NAMALWA (cell line): ENCODE measurements at regions not wholly inside any gene's neighbourhood (a gene's known extent, or its start where the extent isn't known, plus 50 kb on each side); places are given as distances from the start of the nearest gene placed in this dataset.

Experiments used
- DNase-seq: peaks from one replicate; pipeline ENCODE4 v3.0.0-alpha.2; 2015; ENCODE audit warnings: low spot score

DNA sequence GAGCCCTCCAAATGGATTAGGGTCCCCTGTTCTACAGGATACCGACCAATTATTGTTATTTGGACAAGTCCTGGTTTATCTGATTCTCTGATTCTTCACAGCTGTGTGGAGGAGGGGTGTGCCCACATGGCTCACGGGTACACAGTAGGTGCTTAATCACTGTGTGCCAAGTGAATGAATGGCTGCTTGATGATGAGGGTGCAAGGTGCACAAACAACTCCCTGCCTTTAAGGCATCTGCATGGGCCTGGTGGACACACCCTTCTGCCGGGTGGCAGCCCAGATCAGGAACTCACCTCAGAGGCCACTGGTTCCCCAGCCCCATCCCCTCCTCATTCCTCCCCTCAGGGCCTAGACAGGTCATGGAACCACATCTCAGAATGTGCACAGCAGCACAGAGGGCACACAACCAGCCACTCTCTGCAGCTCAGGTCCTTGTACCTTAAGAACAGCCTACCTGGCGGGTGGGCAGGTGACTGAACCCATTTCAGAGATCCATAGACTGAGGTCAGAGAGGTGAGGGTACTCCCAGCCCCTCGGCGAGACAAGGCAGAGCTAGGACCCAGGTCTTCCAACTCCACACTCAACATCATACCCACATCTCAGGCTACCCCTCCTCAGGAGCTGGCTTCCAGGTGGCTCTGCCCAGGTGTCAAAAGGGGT lies 50.3 kb downstream of the SHANK2 start:
- DNase-seq = no peak

DNA sequence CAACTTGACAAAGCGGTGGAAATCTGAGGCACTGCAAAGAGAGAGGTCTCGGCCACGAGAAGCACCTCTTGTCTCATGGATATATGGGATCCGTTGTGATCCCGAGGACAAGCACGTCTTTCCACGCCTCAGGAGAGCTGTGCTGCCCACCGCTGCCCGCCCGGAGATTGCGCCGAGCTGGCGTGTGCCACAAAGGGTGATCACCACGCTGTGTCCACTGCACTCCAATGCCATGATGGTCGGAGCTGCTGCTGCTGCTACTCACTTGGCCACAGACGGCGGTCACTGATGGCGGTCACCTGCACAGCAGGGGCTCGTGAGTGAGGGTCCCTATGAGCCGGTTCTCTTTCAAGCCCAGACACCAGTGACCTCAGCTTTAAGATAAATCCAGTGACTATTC lies 51.1 kb downstream of the SHANK2 start:
- DNase-seq = no peak

DNA sequence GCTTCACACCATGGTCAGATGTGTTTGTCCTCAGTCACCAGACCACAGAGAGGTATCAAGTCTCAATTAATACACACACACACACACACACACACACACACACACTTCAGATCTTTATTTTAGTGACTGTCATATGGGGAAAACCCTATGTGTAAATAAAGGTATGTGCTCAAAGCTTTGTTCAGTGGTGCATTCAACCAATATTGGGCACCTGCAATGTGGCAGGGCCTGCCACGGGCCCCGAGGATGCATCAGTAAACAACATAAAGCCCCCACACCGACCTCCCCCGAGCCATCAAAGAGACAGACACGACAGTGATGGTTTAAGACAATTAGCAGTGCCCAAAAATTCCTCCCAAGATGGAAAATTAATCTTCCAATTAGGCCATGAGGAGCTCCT lies 51.6 kb downstream of the SHANK2 start:
- no peak for DNase-seq

DNA sequence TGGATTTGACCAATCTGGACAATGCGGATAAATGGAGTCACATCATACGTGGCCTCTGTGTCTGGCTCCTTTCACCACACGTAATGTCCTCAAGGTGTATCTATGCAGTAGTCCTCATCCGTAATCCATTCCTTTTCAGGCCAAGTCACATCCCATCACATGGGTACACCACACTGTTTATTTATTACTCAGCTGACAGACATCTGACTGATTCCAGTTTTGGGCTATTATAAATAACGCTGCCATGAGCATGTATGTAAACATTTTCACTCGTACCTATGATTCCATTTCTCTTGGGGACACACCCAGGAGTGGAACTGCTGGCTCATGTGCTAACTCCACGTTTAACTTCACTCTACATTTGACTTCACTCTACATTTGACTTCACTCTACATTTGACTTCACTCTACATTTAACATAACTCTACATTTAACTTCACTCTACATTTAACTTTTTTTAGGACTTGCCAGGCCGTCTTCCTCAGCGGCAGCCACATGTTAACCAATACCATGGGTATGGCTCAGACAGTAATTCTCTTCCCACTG lies 52.1 kb downstream of the SHANK2 start:
- DNase-seq = no peak

DNA sequence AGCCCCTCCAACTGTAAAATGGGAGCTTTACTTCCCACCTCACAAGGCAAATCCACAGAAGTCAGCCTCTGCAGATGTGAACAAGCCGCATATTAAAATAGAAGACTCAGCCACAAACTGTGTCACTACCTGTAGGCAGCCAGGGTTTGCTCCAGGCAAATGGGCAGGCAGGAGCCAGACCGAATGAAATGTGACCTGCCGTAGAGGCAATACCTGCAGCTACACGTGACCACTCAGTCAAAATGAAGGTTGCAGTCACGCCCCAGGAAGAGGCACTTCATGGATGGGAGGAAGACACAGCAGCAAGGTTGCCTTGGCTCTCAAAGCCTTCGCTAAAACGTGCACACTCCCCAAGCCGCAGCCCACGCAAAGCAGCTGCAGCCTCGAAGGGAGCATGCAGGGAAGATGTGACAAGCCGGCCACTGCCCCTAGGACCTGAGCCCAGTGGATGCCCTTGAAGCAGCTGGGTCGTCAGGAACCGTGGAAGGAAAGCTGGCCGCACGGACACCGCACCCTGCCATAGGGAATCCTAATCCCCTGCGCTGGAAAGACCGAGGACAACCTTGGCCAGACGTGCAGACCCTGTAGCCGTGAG lies 53.1 kb downstream of the SHANK2 start:
- no peak for DNase-seq

DNA sequence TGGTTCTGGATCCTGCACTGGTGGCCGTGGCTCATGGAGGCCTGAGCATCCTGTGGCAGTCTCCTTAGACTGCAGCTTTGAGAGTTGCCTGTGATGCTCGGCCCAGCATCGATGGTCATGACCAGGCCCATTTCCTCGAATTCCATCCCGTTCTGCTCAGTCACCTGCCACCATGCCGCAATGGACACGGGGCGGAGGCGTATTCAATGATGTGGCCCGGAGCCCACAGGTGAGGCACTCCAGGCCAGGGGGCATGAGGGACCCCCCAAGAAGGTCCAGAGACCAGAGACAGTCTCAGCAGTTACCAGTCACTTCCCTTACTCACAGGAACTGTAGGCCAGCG lies 53.6 kb downstream of the SHANK2 start:
- no peak for DNase-seq

DNA sequence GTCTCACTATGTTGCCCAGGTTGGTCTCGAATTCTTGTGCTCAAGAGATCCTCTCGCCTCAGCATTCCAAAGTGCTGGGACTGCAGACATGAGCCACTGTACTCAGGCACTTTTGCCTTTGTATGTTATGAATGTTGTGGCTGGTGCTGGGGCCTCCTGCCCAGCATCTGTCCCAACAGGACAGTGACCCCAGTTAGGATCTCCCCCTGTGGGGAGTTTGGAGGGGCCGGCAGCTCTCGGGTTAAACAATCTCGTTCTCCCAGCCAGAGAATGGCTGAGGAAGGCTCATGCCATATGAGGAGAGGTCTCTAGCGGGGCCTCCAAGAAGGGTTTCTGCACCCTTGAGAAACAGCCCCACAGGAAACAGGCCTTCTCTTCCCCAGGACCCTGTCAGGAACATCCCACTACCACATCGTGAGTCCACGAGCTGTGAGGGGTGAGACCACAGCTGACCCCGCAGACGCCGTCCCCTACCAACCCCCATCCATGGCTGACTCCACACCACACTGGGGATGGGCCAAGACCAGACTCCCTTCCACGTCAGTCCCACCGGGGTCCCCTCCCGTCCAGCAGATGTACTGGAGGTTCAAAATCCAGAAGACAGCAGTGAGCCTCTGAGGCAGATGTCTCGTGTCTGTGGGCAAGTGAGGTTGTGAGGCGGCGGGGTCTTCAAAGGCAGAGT lies 54.1 kb downstream of the SHANK2 start:
- DNase-seq = no peak

DNA sequence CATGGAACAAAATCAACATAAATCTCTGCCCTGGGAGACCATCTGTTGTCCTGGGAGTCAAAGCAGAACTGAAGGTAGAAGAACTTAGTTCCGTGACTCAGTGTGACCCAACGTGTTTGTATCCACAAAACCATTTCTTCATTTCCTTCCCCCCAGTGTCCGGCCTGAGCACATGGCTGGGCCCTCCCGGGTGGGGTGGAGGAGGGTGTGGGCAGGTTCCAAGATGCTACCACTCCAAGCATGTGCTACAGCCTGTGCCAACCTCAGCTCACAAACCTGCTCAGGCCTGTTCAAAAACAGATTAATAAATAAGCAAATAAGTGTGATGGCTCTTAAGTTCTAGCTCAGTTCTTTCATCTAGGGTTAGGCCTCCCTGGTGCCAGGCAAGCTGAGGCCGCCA lies 55.3 kb downstream of the SHANK2 start:
- DNase-seq = no peak

DNA sequence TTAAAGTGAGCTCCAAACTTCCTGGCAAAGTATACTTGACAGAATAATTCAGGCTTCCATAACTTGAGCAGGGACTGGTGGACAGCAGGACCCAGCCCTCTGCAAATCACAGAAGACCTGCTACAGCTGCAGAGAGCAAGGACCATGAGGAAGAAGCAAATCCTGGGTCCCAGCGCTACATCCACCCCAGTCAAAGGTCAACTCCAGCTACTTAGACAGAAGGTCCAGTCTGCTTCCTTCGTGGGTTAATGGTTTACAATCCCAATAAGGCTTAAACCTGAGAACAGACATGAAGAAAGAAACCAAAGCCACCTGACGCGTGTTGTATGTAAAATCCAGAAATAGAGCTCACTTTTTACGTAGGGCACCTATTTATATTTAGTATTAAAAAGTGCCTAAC lies 57.7 kb downstream of the SHANK2 start:
- DNase-seq = no peak

DNA sequence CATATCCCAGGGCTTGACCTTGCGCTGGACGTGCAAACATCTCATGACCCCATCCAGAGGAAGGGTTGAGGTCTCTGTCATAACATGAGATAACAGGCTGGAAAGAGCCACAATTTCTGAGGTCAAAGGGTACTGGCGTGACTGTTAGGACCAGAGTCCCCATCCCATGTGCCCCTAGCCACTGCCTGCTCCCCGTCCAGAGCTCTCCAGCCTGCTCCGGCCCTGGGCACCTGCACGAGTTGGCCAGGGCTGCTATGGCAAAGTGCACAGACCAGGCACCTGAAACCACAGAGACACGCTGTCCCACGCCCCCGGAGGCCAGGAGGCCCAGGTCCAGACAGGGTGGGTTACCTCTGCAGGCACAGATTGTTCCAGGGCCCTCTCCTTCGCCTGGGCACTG lies 58.9 kb downstream of the SHANK2 start:
- DNase-seq = no peak

DNA sequence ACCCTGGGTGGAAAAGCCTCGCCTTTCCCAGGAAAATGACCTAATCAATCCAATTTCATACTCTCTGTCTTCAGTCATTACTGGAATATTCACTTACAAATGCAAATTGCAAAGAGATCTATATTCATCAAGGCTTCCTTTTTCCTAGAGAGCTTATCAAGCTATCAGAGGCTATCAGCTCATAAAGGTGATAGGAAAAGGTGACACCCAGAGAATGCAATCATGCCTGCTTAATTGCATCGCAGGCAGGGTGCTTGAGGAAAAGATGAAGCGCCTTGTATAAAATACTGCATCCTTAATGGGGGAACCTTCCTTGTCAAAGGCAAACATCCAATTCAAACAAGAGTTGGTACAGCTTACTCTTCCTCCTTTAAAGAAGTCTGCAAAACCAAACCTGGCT lies 59.7 kb downstream of the SHANK2 start:
- no peak for DNase-seq

DNA sequence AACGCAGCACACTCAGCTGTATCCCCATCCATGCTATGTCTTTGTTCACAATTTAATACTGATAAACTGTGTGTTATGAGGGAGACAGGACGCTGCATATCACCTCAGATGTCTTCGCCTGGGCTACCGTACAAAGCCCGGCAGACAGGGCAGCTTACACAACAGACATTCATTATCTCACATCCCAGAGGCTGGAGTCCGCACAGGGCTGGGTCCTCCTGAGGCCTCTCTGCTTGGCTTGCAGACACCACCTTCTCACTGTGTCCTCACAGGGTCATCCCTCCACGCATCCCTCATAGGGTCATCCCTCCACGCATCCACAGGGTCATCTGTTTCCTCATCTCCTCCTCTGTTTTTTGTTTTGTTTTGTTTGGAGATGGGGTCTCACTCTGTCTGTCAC lies 61.2 kb downstream of the SHANK2 start:
- no peak for DNase-seq

DNA sequence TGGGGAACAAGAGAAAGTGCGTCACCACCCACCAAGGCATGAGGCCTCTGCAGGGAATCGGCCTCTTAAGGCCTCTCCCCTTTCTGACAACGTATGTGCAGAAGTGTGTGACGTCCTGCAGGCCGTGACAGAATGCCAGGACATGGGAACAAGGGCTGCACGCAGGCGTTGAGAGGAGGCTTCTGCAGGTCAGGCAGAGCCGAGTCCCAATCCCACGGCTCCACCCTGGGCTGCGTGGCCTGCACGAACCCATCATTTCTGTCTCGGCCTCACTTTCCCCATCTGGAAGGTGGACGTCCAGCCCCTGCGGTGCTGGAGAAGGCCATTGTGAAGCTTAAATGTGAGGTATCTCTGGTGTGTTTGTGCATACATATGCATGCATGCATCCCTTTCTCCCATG lies 61.8 kb downstream of the SHANK2 start:
- DNase-seq = no peak

DNA sequence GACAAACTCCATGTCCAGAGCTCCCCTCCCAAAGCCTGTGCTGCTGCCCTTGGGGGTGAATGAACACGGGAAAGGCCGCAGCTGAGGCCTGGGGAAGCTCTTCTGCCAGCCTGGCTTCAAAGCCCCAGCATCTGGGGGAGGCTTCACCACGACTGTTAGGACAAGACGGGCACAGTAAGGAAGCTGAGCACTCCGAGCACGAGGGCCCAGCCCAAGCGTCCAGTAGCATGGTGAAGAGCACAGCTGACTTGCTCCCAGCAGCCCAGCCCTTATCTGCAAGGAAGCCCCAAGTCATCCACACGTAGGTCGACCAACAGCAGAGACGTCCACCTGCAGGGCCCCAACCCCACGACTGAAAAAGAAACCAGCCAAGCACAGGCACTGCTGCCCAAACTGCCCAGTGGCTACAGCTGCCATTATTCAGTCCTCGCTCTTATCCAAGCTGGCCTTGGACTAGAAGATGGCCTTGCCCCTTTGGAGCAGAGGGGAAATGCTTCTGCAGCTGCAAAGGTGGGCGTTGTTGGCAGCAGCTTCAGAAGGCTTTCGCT lies 62.5 kb downstream of the SHANK2 start:
- DNase-seq = no peak

DNA sequence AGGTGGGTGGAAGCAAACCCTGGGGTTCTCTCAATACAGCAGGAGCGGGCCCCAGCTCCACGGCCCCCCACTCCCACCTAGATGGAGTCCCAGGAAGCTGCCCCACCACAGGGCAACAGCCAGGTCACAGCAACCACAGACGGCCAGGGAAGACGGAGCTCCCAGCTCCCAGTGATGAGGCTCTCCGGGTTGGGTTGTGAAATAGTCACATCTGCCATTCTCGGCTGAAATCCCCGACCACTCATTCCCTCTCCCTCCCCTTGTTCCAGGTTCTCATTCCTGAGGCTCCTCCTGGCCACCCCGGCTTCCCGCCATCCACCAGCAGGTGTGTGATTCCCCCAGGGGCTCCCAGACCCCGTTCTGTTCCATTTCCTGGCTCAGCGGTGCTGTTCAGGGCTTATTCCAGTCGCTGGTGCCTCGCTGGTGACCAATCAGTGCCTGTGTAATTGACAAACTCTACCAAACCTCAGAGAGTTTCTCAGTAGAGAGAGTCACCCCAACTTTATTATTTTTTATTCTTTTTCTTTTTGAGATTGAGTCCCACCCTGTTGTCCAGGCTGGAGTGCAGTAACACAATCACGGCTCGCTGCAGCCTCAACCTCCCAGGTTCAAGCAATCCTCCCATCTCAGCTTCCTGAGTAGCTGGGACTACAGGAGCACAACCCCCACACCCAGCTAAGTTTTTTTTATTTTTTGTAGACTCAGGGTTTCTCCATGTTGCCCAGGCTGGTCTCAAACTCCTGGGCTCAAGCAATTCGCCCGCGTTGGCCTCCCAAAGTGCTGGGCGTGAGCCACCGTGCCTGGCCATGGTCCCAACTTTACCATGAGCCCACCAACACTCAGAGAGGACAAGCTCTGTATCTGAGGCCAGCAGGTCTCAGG lies 63.2 kb downstream of the SHANK2 start:
- DNase-seq = no peak

DNA sequence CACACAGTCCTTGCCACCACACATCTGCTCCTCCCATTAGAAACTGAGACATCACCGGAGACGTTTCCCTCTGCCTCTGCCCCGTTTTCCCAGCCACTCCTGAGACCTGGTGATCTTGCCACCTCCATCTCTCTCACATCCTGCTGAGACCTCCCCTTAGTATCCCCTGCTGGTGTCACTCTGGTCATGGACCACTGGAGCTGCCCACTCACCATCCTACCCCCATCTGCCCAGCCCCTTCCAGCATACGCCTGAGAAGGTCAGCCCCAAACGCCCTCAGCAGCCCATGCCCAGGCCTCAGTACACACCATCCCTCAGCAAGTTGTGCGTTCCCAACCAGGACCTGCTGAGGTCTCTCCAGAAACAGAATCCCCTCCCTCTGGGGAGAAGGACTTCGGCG lies 64.3 kb downstream of the SHANK2 start:
- DNase-seq = no peak

DNA sequence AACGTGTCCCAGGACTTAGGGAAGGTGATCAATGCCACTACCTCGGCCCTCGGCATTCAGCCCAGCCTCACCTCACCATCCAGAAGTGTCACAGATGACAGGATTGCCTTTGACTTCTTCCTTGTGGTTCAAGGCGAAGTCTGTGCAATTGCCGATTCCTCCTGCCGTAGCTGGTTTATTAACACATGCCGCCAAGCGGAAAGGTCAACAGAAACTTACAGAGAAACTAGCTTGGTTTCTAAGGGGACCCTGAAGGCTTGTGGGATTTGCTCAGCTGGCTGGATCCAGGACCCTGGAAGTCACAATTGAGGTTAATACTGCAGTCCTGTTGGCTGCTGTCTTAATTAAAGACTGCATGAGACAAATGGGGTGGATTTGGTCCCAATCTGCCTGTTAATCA lies 65.6 kb downstream of the SHANK2 start:
- DNase-seq = no peak

DNA sequence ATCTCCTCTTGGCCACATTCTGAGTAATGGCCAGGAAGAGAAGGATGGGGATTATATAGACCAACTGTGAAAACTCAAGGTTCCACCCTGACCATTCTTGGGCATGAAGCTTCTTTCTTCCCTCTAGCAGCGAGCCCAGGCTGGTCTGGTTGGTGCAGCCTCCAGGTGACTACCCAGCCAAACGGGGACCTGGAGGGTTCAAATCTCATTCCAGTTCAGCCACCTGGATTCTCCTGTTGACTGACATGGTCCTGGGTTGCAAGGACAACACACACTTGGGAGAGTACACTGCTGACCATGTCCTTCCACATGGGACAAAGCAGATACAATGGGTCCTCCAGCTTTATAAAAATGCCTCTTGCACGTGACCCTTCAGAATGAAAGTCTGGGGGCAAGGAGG lies 67.0 kb downstream of the SHANK2 start:
- DNase-seq = no peak

DNA sequence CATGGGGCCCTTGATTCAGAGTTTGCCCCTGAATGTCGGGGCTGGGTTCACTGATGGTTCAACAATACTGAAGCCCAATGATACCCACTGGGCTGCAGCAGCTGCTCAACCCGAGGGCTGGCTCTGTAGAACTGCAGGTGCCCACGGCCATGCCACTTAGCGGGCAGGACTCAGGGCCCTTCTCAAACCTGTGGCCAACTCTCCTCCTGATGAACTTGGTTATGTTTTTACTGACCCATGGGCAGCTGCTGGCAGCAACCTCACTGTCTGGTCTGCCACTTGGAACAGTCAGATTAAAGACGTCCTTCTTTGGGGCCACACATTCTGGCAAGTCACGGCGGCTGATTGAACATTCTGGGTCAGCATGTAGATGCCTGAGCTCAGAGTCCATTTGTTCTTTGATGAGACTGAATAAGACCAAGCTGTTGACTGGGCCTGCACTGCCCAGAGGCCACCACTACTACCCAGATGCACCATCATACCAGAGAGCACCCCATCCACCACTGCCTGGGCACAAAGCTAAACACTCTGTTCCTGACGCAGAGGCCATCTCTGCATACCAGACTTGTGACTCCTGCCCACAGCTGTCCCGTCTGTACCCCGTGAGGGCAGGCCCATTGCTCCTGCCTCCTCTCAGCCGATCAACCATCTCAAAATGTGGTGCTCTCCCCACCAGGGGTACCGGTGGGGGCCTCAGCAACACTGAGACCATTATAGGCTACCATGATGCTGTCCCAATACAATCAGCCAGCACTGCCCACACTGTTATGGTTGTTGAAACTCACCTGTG lies 67.8 kb downstream of the SHANK2 start:
- no peak for DNase-seq

DNA sequence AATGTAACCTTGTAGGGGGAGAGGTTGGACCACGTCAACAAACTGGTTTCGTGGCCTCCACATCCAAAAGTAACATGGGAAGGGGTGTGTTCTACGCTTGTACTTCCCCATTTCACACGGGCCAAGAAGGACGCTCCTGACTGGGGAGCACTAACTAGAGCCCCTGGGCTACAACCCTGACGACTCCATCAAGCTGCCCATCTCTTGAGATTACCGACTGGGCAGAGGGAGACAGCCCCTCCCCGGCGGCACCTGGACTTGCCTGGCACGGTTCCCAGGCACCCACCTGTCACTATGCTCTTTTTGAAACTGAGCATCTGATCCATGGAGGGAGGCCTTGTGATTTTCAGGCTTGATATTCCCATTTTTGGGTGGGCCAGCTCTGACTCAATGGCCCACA lies 68.5 kb downstream of the SHANK2 start:
- no peak for DNase-seq
